DOHH2 (cell line): ENCODE measurements at regions not wholly inside any gene's neighbourhood (a gene's known extent, or its start where the extent isn't known, plus 50 kb on each side); places are given as distances from the start of the nearest gene placed in this dataset.

Experiments
- H3F3A ChIP-seq: fragments of 200-600 bp; sonication (generic), shearing (Covaris generic); 2 replicates; pipeline ENCODE4 v1.6.0; 2016; ENCODE audit warnings: antibody characterized with exemption, mild to moderate bottlenecking; ENCODE audit not compliant: control insufficient read depth, insufficient read depth
- H3K27ac ChIP-seq: fragments of 200-600 bp; sonication (generic); 2 replicates; pipeline ENCODE4 v1.5.1; 2014; ENCODE audit warnings: low read depth, mild to moderate bottlenecking, low read length, moderate library complexity
- H3K27me3 ChIP-seq: fragments of 200-600 bp; sonication (generic); 2 replicates; pipeline ENCODE4 v1.6.1; 2014; ENCODE audit warnings: mild to moderate bottlenecking, low read length, mixed read lengths; ENCODE audit not compliant: control insufficient read depth
- H3K36me3 ChIP-seq: fragments of 200-600 bp; sonication (generic); 2 replicates; pipeline ENCODE4 v1.6.1; 2014; ENCODE audit warnings: mild to moderate bottlenecking, low read length, moderate library complexity, mixed read lengths; ENCODE audit not compliant: control insufficient read depth
- H3K4me1 ChIP-seq: fragments of 200-600 bp; sonication (generic); 2 replicates; pipeline ENCODE4 v1.6.1; 2014; ENCODE audit warnings: mild to moderate bottlenecking, low read length, mixed read lengths; ENCODE audit not compliant: control insufficient read depth
- H3K4me2 ChIP-seq: fragments of 200-600 bp; sonication (generic); 2 replicates; pipeline ENCODE4 v1.6.0; 2014; ENCODE audit warnings: mild to moderate bottlenecking, low read length, moderate library complexity
- H3K4me3 ChIP-seq: fragments of 200-600 bp; sonication (generic); 2 replicates; pipeline ENCODE4 v1.5.1; 2014; ENCODE audit warnings: mild to moderate bottlenecking, low read length, mixed read lengths
- H3K79me2 ChIP-seq: fragments of 200-600 bp; sonication (generic); 2 replicates; pipeline ENCODE4 v1.6.1; 2014; ENCODE audit warnings: mild to moderate bottlenecking, low read length, mixed read lengths; ENCODE audit not compliant: control insufficient read depth
- H3K9me2 ChIP-seq: fragments of 200-600 bp; sonication (generic); replicated peaks from 2 replicates; pipeline ENCODE4 v1.6.1; 2014; ENCODE audit warnings: mild to moderate bottlenecking, low read length, mixed read lengths; ENCODE audit not compliant: control insufficient read depth
- H3K9me3 ChIP-seq: fragments of 200-600 bp; sonication (generic); 2 replicates; pipeline ENCODE4 v1.6.1; 2014; ENCODE audit warnings: antibody characterized with exemption, low read length, mixed read lengths; ENCODE audit not compliant: control insufficient read depth, insufficient read depth
- H4K20me1 ChIP-seq: fragments of 200-600 bp; sonication (generic); 2 replicates; pipeline ENCODE4 v1.6.0; 2014; ENCODE audit warnings: low read depth, mild to moderate bottlenecking, antibody characterized with exemption, low read length, moderate library complexity; ENCODE audit not compliant: control insufficient read depth, insufficient read depth
- CTCF ChIP-seq: fragments of 200-600 bp; sonication (generic); IDR thresholded peaks from one replicate; pipeline ENCODE4 v1.5.1; 2014; ENCODE audit warnings: antibody characterized with exemption, mild to moderate bottlenecking, low read depth, low read length; ENCODE audit not compliant: poor library complexity, severe bottlenecking
- EZH2phosphoT487 ChIP-seq: fragments of 200-600 bp; sonication (generic); IDR thresholded peaks from 2 replicates; pipeline ENCODE4 v1.6.1; 2017; ENCODE audit warnings: borderline replicate concordance, mild to moderate bottlenecking, antibody characterized with exemption, low read length, moderate library complexity, mixed read lengths

GRCh38 chr9:121556082-121556481, 56.4 kb upstream of the GGTA1 start:
- TF ChIP-seq CTCF (no peak), EZH2phosphoT487 (no peak)
- Histone ChIP-seq H3K9me3 (no peaks in the 10 kb centered on the region), H3K4me3 (no peak overlapping the region), H3K27ac (no peak overlapping the region), H3K4me1 (peaks cover 25% of the 10 kb centered on the region), H4K20me1 (no peaks in the 10 kb centered on the region), H3F3A (no peaks in the 10 kb centered on the region), H3K79me2 (no peaks in the 10 kb centered on the region), H3K4me2 (no peak overlapping the region), H3K36me3 (no peaks in the 10 kb centered on the region), H3K9me2 (no peaks in the 10 kb centered on the region), H3K27me3 (peaks cover 11% of the 10 kb centered on the region)

DNA sequence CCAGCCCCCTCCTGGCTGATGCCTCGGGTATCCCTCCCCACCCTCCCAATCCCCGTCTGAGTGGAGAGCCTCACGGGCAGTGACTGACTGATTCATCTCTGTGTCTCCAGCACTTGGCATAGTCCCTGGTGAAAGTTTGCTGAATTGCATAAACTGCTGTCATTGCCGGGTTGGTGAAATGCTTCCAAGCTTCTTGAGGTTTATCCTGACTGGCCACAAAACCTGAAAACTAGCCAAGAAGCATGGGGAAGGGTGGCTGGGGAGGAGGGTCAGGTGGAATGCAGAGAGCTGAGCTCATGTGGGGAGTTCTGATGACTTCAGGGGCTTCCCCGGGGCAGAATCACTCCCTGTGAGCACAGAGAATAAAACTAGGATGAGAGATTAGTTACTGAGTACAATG, 56.9 kb upstream of the GGTA1 start:
- Histone ChIP-seq H3K79me2 (no peaks in the 10 kb centered on the region), H3K9me2 (no peaks in the 10 kb centered on the region), H3K4me3 (no peak overlapping the region), H4K20me1 (no peaks in the 10 kb centered on the region), H3F3A (no peaks in the 10 kb centered on the region), H3K27me3 (peaks cover 11% of the 10 kb centered on the region), H3K27ac (no peak overlapping the region), H3K36me3 (no peaks in the 10 kb centered on the region), H3K9me3 (no peaks in the 10 kb centered on the region), H3K4me1 (peaks cover 25% of the 10 kb centered on the region), H3K4me2 (no peak overlapping the region)
- TF ChIP-seq CTCF (no peak), EZH2phosphoT487 (no peak)

GRCh38 chr9:121557581-121558447, 58.2 kb upstream of the GGTA1 start:
- no peak overlapping the region for H3K27ac ChIP-seq
- H3F3A ChIP-seq = no peaks in the 10 kb centered on the region
- H3K9me3 ChIP-seq = no peaks in the 10 kb centered on the region
- peaks cover 25% of the 10 kb centered on the region for H3K4me1 ChIP-seq
- no peak overlapping the region for H3K4me3 ChIP-seq
- no peaks in the 10 kb centered on the region for H3K36me3 ChIP-seq
- H3K4me2 ChIP-seq = no peak overlapping the region
- H3K27me3 ChIP-seq = peaks cover 11% of the 10 kb centered on the region
- no peaks in the 10 kb centered on the region for H3K79me2 ChIP-seq
- no peaks in the 10 kb centered on the region for H4K20me1 ChIP-seq
- no peaks in the 10 kb centered on the region for H3K9me2 ChIP-seq
- no peak for TF ChIP-seq CTCF
- TF ChIP-seq EZH2phosphoT487 = no peak
